AG04450 (cell line): ENCODE measurements at regions not wholly inside any gene's neighbourhood (a gene's known extent, or its start where the extent isn't known, plus 50 kb on each side); places are given as distances from the start of the nearest gene placed in this dataset.

Source experiments
- CTCF ChIA-PET: fragments of 300-600, 350-600 bp; formaldehyde crosslinking; extraction: SDS; loops from one replicate; lab custom pipeline; 2022; ENCODE audit warnings: antibody characterized with exemption, inconsistent platforms; lab: Charles Lee
- POLR2A ChIA-PET: fragments of 350-600 bp; formaldehyde crosslinking; extraction: SDS; loops from one replicate; lab custom pipeline; 2021; ENCODE audit warnings: antibody characterized with exemption, inconsistent platforms; lab: Yijun Ruan, JAX
- DNase-seq: peaks from one replicate; pipeline ENCODE4 v3.0.0-alpha.2; 2011; ENCODE audit warnings: low read depth, low spot score
- H3K27ac ChIP-seq: one replicate; pipeline ENCODE4 v1.5.1; 2012; ENCODE audit warnings: low read depth, low read length, control low read depth
- H3K27me3 ChIP-seq: one replicate; pipeline ENCODE4 v1.6.0; 2012; ENCODE audit warnings: low read length; ENCODE audit not compliant: control insufficient read depth, insufficient read depth
- H3K4me3 ChIP-seq: 2 replicates; pipeline ENCODE4 v1.5.1; 2011; ENCODE audit warnings: mild to moderate bottlenecking, low read depth, low read length, control low read depth
- H3K9me3 ChIP-seq: 2 replicates; pipeline ENCODE4 v1.5.1; 2012; ENCODE audit warnings: low read length; ENCODE audit not compliant: control insufficient read depth, insufficient read depth
- CTCF ChIP-seq: IDR thresholded peaks from 2 replicates; pipeline ENCODE4 v1.5.1; 2011; ENCODE audit warnings: low read depth, low read length, control low read depth, inconsistent platforms

GRCh38 chr7:26599982-26600381 is 264.4 kb downstream of the SKAP2 start:
- ChIA-PET CTCF (no interaction called here), POLR2A (no interaction called here)
- Histone ChIP-seq H3K9me3 (no peaks in the 10 kb centered on the region), H3K27me3 (no peaks in the 10 kb centered on the region), H3K4me3 (no peak overlapping the region), H3K27ac (no peak overlapping the region)
- no peak for TF ChIP-seq CTCF
- DNase-seq = no peak

GRCh38 chr7:26600411-26600810 is 264.0 kb downstream of the SKAP2 start:
- no peak for DNase-seq
- ChIA-PET CTCF (no interaction called here), POLR2A (no interaction called here)
- H3K9me3 ChIP-seq = no peaks in the 10 kb centered on the region
- TF ChIP-seq CTCF = no peak
- H3K27me3 ChIP-seq = no peaks in the 10 kb centered on the region
- H3K27ac ChIP-seq = no peak overlapping the region
- no peak overlapping the region for H3K4me3 ChIP-seq

GRCh38 chr7:26603631-26604030 is 260.8 kb downstream of the SKAP2 start:
- H3K27me3 ChIP-seq = no peaks in the 10 kb centered on the region
- TF ChIP-seq CTCF = no peak
- DNase-seq = no peak
- no peak overlapping the region for H3K4me3 ChIP-seq
- POLR2A ChIA-PET = no interaction called here
- H3K9me3 ChIP-seq = no peaks in the 10 kb centered on the region
- CTCF ChIA-PET = interaction anchor here (0.5 kb wide), 1 partner anchor 75 kb away, joined by 4 read pairs; no protein-coding TSS in a partner anchor
- H3K27ac ChIP-seq = no peak overlapping the region

GRCh38 chr7:26608402-26608801 is 256.0 kb downstream of the SKAP2 start:
- ChIA-PET POLR2A (no interaction called here), CTCF (no interaction called here)
- Histone ChIP-seq H3K4me3 (no peak overlapping the region), H3K27me3 (no peaks in the 10 kb centered on the region), H3K9me3 (no peaks in the 10 kb centered on the region), H3K27ac (no peak overlapping the region)
- DNase-seq = no peak
- TF ChIP-seq CTCF = no peak

- TF ChIP-seq CTCF = no peak
- no peak overlapping the region for H3K27ac ChIP-seq
- no peaks in the 10 kb centered on the region for H3K27me3 ChIP-seq
- H3K4me3 ChIP-seq = no peak overlapping the region
- CTCF ChIA-PET = interaction anchor here (1.5 kb wide), 1 partner anchor 239 kb away, joined by 5 read pairs; no protein-coding TSS in a partner anchor
- DNase-seq = no peak
- no peaks in the 10 kb centered on the region for H3K9me3 ChIP-seq
- POLR2A ChIA-PET = no interaction called here
Measured at GRCh38 chr7:26609082-26609481, 255.3 kb downstream of the SKAP2 start.
